ENCODE measurements at regions not wholly inside any gene's neighbourhood (a gene's known extent, or its start where the extent isn't known, plus 50 kb on each side); places are given as distances from the start of the nearest gene placed in this dataset.
"Not testable (repeated sequence)": the region's sequence is repeated elsewhere in the genome, so short reads cannot be mapped to it uniquely, and the experiment has no call there.

- Histone ChIP-seq H3K4me3 (ENCODE audit: low read depth in 2 of 2, low read length in 2 of 2) (no peak overlapping the region), H3K36me3 (ENCODE audit: control insufficient read depth, insufficient read depth, low read length) (no peaks in the 10 kb centered on the region), H3K27me3 (ENCODE audit: control insufficient read depth, insufficient read depth, low read length) (0 out of 2 replicates have a peak, but pooled peaks cover 3% of the 10 kb centered on the region), H3K27ac (ENCODE audit: low read length) (no peak overlapping the region), H3K4me1 (ENCODE audit: control insufficient read depth, insufficient read depth, low read length) (no peaks in the 10 kb centered on the region), H3K9me3 (ENCODE audit: control insufficient read depth, insufficient read depth, low read depth, low read length) (no peaks in the 10 kb centered on the region)
- TF ChIP-seq SIN3A (IDR thresholded peaks at IDR 0.05; ENCODE audit: borderline replicate concordance, insufficient read depth, low read depth, low read length) (no peak), TCF7L2 (IDR thresholded peaks at IDR 0.05; ENCODE audit: low read depth, low read length) (no peak), POLR2AphosphoS5 (IDR thresholded peaks at IDR 0.05; ENCODE audit: low read depth, low read length) (no peak)
- TF ChIP-seq, protein P1, sequence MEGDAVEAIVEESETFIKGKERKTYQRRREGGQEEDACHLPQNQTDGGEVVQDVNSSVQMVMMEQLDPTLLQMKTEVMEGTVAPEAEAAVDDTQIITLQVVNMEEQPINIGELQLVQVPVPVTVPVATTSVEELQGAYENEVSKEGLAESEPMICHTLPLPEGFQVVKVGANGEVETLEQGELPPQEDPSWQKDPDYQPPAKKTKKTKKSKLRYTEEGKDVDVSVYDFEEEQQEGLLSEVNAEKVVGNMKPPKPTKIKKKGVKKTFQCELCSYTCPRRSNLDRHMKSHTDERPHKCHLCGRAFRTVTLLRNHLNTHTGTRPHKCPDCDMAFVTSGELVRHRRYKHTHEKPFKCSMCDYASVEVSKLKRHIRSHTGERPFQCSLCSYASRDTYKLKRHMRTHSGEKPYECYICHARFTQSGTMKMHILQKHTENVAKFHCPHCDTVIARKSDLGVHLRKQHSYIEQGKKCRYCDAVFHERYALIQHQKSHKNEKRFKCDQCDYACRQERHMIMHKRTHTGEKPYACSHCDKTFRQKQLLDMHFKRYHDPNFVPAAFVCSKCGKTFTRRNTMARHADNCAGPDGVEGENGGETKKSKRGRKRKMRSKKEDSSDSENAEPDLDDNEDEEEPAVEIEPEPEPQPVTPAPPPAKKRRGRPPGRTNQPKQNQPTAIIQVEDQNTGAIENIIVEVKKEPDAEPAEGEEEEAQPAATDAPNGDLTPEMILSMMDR (IDR thresholded peaks at IDR 0.05): no peak
- DNase-seq (ENCODE audit: low read depth, low spot score): no peak
- POLR2A ChIA-PET: no interaction called here
- no peak for ATAC-seq
- in situ Hi-C loops (cut with HindIII; ENCODE audit: low pct_unique_long_range_greater_than_20kb, low sequenced_read_pairs): no loop called here
- intact Hi-C loops (cut with micrococcal nuclease; ENCODE audit: unreplicated experiment): no loop called here
- CTCF ChIA-PET: no interaction called here
- BruUV-seq (replicated peaks): no TSS peak
Observed at GRCh38 chr7:65462148-65462716, 88.6 kb downstream of the ZNF92 start.

DNA sequence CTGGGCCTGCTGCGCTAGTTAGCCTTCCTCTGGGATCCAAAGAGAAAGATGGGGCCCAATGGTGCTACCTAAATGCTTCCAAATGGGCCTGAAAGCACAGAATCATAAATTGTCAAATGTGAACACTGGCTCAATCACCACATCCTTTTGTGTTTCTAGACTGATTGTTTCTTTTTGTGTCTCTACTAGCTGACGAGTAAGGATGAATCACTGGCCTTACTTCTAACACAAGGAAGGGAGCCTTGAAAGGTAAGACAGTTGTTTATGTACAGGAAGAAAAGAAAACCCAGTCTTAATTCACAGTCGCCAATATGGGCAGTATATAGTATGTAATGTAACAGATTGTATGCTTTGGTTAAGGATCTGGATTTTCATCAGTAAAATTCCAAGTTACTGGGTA is 89.5 kb downstream of the ZNF92 start:
- in situ Hi-C loops (cut with HindIII; ENCODE audit: low pct_unique_long_range_greater_than_20kb, low sequenced_read_pairs): no loop called here

GRCh38 chr7:65469919-65470558 is 96.4 kb downstream of the ZNF92 start:
- BruUV-seq (replicated peaks); intact Hi-C loops (cut with micrococcal nuclease; ENCODE audit: unreplicated experiment); POLR2A ChIA-PET: not testable (repeated sequence)

More for the DNA sequence above, 89.5 kb downstream of the ZNF92 start:
- Histone ChIP-seq H3K4me1 (ENCODE audit: control insufficient read depth, insufficient read depth, low read length) (no peaks in the 10 kb centered on the region), H3K27me3 (ENCODE audit: control insufficient read depth, insufficient read depth, low read length) (0 out of 2 replicates have a peak, but pooled peaks cover 3% of the 10 kb centered on the region), H3K36me3 (ENCODE audit: control insufficient read depth, insufficient read depth, low read length) (no peaks in the 10 kb centered on the region), H3K4me3 (ENCODE audit: low read depth in 2 of 2, low read length in 2 of 2) (no peak overlapping the region), H3K9me3 (ENCODE audit: control insufficient read depth, insufficient read depth, low read depth, low read length) (no peaks in the 10 kb centered on the region), H3K27ac (ENCODE audit: low read length) (no peak overlapping the region)
- TF ChIP-seq TCF7L2 (IDR thresholded peaks at IDR 0.05; ENCODE audit: low read depth, low read length) (no peak), SIN3A (IDR thresholded peaks at IDR 0.05; ENCODE audit: borderline replicate concordance, insufficient read depth, low read depth, low read length) (no peak), POLR2AphosphoS5 (IDR thresholded peaks at IDR 0.05; ENCODE audit: low read depth, low read length) (no peak), REST (IDR thresholded peaks at IDR 0.05; ENCODE audit: insufficient read depth in 1 of 2, low read depth in 2 of 2, low read length in 1 of 2) (no peak)
- TF ChIP-seq, protein P1 (IDR thresholded peaks at IDR 0.05): no peak
- intact Hi-C loops (cut with micrococcal nuclease; ENCODE audit: unreplicated experiment): no loop called here
- ChIA-PET POLR2A (no interaction called here), CTCF (no interaction called here)
- DNase-seq (ENCODE audit: low read depth, low spot score) (no peak), ATAC-seq (no peak)
- BruUV-seq (replicated peaks): no TSS peak

More at GRCh38 chr7:65469919-65470558, 96.4 kb downstream of the ZNF92 start:
- CTCF ChIA-PET; DNase-seq (ENCODE audit: low read depth, low spot score); in situ Hi-C loops (cut with HindIII; ENCODE audit: low pct_unique_long_range_greater_than_20kb, low sequenced_read_pairs); H3K36me3 ChIP-seq (ENCODE audit: control insufficient read depth, insufficient read depth, low read length); H3K9me3 ChIP-seq (ENCODE audit: control insufficient read depth, insufficient read depth, low read depth, low read length); H3K27me3 ChIP-seq (ENCODE audit: control insufficient read depth, insufficient read depth, low read length); H3K4me1 ChIP-seq (ENCODE audit: control insufficient read depth, insufficient read depth, low read length); ATAC-seq; H3K27ac ChIP-seq (ENCODE audit: low read length); H3K4me3 ChIP-seq (ENCODE audit: low read depth in 2 of 2, low read length in 2 of 2): not testable (repeated sequence)
